KMS-11 (cell line): ENCODE measurements at regions not wholly inside any gene's neighbourhood (a gene's known extent, or its start where the extent isn't known, plus 50 kb on each side); places are given as distances from the start of the nearest gene placed in this dataset.

ENCODE experiments used
- H2AFZ ChIP-seq: fragments of 200-600 bp; sonication (generic); 2 replicates; pipeline ENCODE4 v1.6.1; 2016; ENCODE audit warnings: antibody characterized with exemption, mixed run types, low read depth
- H3K27ac ChIP-seq: fragments of 200-600 bp; sonication (generic); 2 replicates; pipeline ENCODE4 v1.6.1; 2016; ENCODE audit warnings: mild to moderate bottlenecking, mixed run types
- H3K27me3 ChIP-seq: fragments of 200-600 bp; sonication (generic); 2 replicates; pipeline ENCODE4 v1.6.1; 2017; ENCODE audit warnings: mild to moderate bottlenecking, low read depth, mixed run types, moderate library complexity; ENCODE audit not compliant: insufficient read depth
- H3K36me3 ChIP-seq: fragments of 200-600 bp; sonication (generic); 2 replicates; pipeline ENCODE4 v1.6.1; 2017; ENCODE audit warnings: mild to moderate bottlenecking, mixed run types; ENCODE audit not compliant: insufficient read depth
- H3K4me1 ChIP-seq: fragments of 200-600 bp; sonication (generic); 2 replicates; pipeline ENCODE4 v1.6.1; 2016; ENCODE audit warnings: mild to moderate bottlenecking, low read depth, mixed run types; ENCODE audit not compliant: poor library complexity, severe bottlenecking
- H3K4me2 ChIP-seq: fragments of 200-600 bp; sonication (generic); 2 replicates; pipeline ENCODE4 v1.7.0; 2016; ENCODE audit warnings: mild to moderate bottlenecking, mixed run types
- H3K4me3 ChIP-seq: fragments of 200-600 bp; sonication (generic); IDR thresholded peaks from 2 replicates; pipeline ENCODE4 v1.6.1; 2017; ENCODE audit warnings: low read depth, low read length, mixed read lengths; ENCODE audit not compliant: insufficient read depth
- H3K79me2 ChIP-seq: fragments of 200-600 bp; sonication (generic); 2 replicates; pipeline ENCODE4 v1.6.1; 2016; ENCODE audit warnings: low read depth, mixed run types; ENCODE audit not compliant: insufficient read depth
- H3K9ac ChIP-seq: fragments of 200-600 bp; sonication (generic); 2 replicates; pipeline ENCODE4 v1.6.1; 2016; ENCODE audit warnings: mild to moderate bottlenecking, mixed run types
- H4K20me1 ChIP-seq: fragments of 200-600 bp; sonication (generic); 2 replicates; pipeline ENCODE4 v1.6.1; 2016; ENCODE audit warnings: mild to moderate bottlenecking, mixed run types; ENCODE audit not compliant: insufficient read depth
- CTCF ChIP-seq: fragments of 200-600 bp; sonication (generic); conservative IDR thresholded peaks from 2 replicates; pipeline ENCODE4 v1.6.1; 2017; ENCODE audit warnings: low read depth, mild to moderate bottlenecking, antibody characterized with exemption, low read length, moderate library complexity, mixed read lengths

DNA sequence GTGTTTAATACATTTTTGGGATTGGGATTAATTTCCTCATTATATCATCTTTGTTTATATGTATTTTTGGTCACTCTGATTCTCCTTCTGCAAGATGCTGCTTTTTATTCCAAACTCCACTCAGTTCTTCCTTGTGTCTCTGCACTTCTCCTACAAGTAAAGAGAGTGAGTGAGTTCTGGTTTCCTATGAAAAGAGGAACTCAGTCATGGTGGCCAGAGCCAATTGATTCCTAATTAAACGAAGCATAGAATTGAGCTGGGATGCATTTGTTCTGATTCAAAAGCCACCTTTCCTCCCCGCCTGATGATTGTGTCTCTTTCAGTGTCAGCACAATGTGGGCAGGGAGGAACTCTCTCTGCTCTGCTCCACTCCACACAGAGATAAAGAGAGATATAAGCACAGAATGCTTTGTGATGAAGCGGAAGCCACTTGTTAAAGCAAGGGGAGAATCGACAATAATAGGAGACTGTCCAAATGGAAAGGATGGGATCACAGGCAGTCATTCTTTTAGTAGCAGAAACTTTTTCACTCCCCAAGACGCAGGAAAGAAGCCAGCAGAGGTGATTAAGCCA, 121.3 kb upstream of the GOT2 start:
- Histone ChIP-seq H3K36me3 (no peaks in the 10 kb centered on the region), H3K79me2 (no peaks in the 10 kb centered on the region), H2AFZ (no peak overlapping the region), H3K4me2 (no peak overlapping the region), H3K4me1 (no peaks in the 10 kb centered on the region), H3K27me3 (no peaks in the 10 kb centered on the region), H4K20me1 (no peaks in the 10 kb centered on the region), H3K4me3 (no peak overlapping the region), H3K27ac (no peak overlapping the region), H3K9ac (no peak overlapping the region)
- TF ChIP-seq CTCF = no peak

DNA sequence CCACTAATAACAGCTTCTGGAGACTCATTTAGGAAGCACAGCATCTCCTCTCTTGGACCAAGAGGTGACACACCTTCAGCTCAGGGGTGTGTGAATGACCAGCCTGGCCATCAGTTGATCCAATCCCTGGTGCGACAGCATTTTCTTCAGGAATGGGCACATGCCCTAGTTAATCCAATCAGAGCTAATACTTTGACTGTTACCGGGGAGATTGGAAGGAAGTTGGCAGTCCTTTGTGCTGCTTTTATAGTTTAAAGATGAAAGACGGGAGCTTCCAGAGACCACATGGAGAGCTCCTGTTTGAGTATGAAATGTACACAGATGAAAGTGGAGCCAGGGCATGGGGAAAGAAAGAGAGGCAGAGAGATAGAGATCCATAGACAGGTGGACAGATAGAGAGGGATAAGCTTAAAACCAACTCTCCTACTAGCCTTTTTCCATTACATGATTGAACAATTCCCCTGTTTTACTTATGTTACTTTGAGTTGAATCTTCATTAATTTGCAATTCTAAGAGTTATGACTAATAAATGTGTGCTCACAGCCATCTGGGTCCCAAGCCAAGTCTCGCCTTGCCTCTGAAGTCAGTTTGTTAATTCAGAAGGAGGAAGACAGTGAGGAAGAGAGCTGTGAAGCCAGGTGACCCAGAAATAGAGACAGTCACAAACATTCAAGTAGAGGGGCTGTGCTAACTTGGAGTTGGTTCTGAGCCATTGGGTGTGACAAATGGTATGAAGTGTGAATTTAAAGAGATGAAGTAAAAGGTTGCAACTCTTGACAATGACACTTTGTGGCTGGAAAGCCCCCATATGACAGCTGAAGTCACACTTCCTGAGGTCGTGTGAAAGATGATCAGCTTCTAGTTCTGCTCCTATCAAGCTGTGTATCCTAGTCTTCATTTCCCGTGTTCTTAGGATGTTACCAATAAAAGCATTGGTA, 120.0 kb upstream of the GOT2 start:
- H3K36me3 ChIP-seq = no peaks in the 10 kb centered on the region
- H3K27me3 ChIP-seq = no peaks in the 10 kb centered on the region
- H3K4me2 ChIP-seq = no peak overlapping the region
- no peak overlapping the region for H2AFZ ChIP-seq
- H3K9ac ChIP-seq = no peak overlapping the region
- no peaks in the 10 kb centered on the region for H4K20me1 ChIP-seq
- no peak overlapping the region for H3K27ac ChIP-seq
- no peak overlapping the region for H3K4me3 ChIP-seq
- no peaks in the 10 kb centered on the region for H3K4me1 ChIP-seq
- TF ChIP-seq CTCF = no peak
- no peaks in the 10 kb centered on the region for H3K79me2 ChIP-seq

- Histone ChIP-seq H3K4me2 (no peak overlapping the region), H4K20me1 (no peaks in the 10 kb centered on the region), H3K9ac (no peak overlapping the region), H3K79me2 (no peaks in the 10 kb centered on the region), H2AFZ (no peak overlapping the region), H3K27ac (no peak overlapping the region), H3K4me3 (no peak overlapping the region), H3K27me3 (no peaks in the 10 kb centered on the region), H3K36me3 (no peaks in the 10 kb centered on the region), H3K4me1 (no peaks in the 10 kb centered on the region)
- no peak for TF ChIP-seq CTCF
These were observed 116.5 kb upstream of the GOT2 start for GRCh38 chr16:58850678-58851020.

DNA sequence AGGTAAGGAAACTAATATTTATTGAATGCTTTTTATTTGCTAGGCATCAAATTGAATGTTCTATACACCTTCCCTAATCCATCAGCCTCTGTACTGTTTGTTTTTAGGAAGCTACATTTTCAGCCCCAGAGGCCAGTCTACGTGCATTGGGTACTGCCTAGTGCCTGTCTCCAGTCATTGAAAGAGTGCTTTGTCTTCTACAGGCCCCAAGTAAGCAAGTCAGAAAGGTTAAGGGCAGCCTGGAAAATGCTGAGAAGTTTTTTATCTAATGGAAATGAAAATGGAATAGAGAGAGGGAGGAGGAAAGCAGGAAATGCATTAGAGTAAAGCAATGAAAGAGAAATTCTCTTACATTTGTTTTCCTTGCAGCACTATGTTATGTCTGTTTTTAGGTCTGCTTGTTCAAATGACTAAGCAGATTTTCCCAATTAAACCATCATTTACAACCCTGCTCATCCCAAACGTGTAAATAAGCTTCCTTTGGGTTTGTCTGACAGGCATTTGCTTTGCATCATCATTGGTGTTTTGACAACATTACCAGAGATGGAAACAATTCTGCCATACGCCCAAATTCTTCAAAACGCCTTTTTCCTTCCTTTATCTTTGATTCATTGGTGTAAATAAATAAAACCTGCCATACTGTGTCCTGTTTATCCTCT, 116.0 kb upstream of the GOT2 start:
- Histone ChIP-seq H3K27ac (no peak overlapping the region), H3K27me3 (no peaks in the 10 kb centered on the region), H3K36me3 (no peaks in the 10 kb centered on the region), H3K4me1 (no peaks in the 10 kb centered on the region), H3K4me2 (no peak overlapping the region), H4K20me1 (no peaks in the 10 kb centered on the region), H2AFZ (no peak overlapping the region), H3K9ac (no peak overlapping the region), H3K79me2 (no peaks in the 10 kb centered on the region), H3K4me3 (no peak overlapping the region)
- no peak for TF ChIP-seq CTCF
